ENCODE measurements at regions not wholly inside any gene's neighbourhood (a gene's known extent, or its start where the extent isn't known, plus 50 kb on each side); places are given as distances from the start of the nearest gene placed in this dataset.

GRCh38 chr10:57960406-57960805 is 307.3 kb downstream of the IPMK start:
- Mint-ChIP-seq H3K9me3 (no peaks in the 10 kb centered on the region), H3K27me3 (ENCODE audit: low read depth) (no peaks in the 10 kb centered on the region), H3K27ac (no peak overlapping the region), H3K4me1 (no peaks in the 10 kb centered on the region), H3K36me3 (no peaks in the 10 kb centered on the region), H3K4me3 (no peak overlapping the region)
- TF ChIP-seq CTCF (IDR thresholded peaks at IDR 0.05; ENCODE audit: unreplicated experiment), result no peak
- DNase-seq (ENCODE audit: low spot score in 2 of 2, unreplicated experiment in 2 of 2), result no peak

- no peak for TF ChIP-seq CTCF (IDR thresholded peaks at IDR 0.05; ENCODE audit: unreplicated experiment)
- Mint-ChIP-seq H3K4me1 (no peaks in the 10 kb centered on the region), H3K36me3 (no peaks in the 10 kb centered on the region), H3K4me3 (no peak overlapping the region), H3K27me3 (ENCODE audit: low read depth) (no peaks in the 10 kb centered on the region), H3K9me3 (no peaks in the 10 kb centered on the region), H3K27ac (no peak overlapping the region)
- no peak for DNase-seq (ENCODE audit: low spot score in 2 of 2, unreplicated experiment in 2 of 2)
Observed at GRCh38 chr10:57959318-57960006, 308.2 kb downstream of the IPMK start.

GRCh38 chr10:57955076-57955475 is 312.6 kb downstream of the IPMK start:
- no peak for DNase-seq (ENCODE audit: low spot score in 2 of 2, unreplicated experiment in 2 of 2)
- Mint-ChIP-seq H3K36me3 (no peaks in the 10 kb centered on the region), H3K27ac (no peak overlapping the region), H3K9me3 (no peaks in the 10 kb centered on the region), H3K4me1 (peaks cover 10% of the 10 kb centered on the region), H3K4me3 (no peak overlapping the region), H3K27me3 (ENCODE audit: low read depth) (no peaks in the 10 kb centered on the region)
- no peak for TF ChIP-seq CTCF (IDR thresholded peaks at IDR 0.05; ENCODE audit: unreplicated experiment)

- no peak overlapping the region for H3K4me3 Mint-ChIP-seq
- TF ChIP-seq CTCF (IDR thresholded peaks at IDR 0.05; ENCODE audit: unreplicated experiment), result no peak
Observed at GRCh38 chr10:57952741-57953140, 315.0 kb downstream of the IPMK start.

GRCh38 chr10:57950442-57950974 is 317.2 kb downstream of the IPMK start:
- Mint-ChIP-seq H3K9me3 (no peaks in the 10 kb centered on the region), H3K4me3 (no peak overlapping the region), H3K27ac (no peak overlapping the region), H3K4me1 (peaks cover 12% of the 10 kb centered on the region), H3K36me3 (no peaks in the 10 kb centered on the region), H3K27me3 (ENCODE audit: low read depth) (no peaks in the 10 kb centered on the region)
- TF ChIP-seq CTCF (IDR thresholded peaks at IDR 0.05; ENCODE audit: unreplicated experiment), result no peak
- no peak for DNase-seq (ENCODE audit: low spot score in 2 of 2, unreplicated experiment in 2 of 2)

More at GRCh38 chr10:57952741-57953140, 315.0 kb downstream of the IPMK start:
- Mint-ChIP-seq H3K4me1 (peaks cover 12% of the 10 kb centered on the region), H3K36me3 (no peaks in the 10 kb centered on the region), H3K27me3 (ENCODE audit: low read depth) (no peaks in the 10 kb centered on the region), H3K27ac (no peak overlapping the region), H3K9me3 (no peaks in the 10 kb centered on the region)
- DNase-seq (ENCODE audit: low spot score in 2 of 2, unreplicated experiment in 2 of 2), result no peak
